ENCODE measurements at regions not wholly inside any gene's neighbourhood (a gene's known extent, or its start where the extent isn't known, plus 50 kb on each side); places are given as distances from the start of the nearest gene placed in this dataset.

- no peak for TF ChIP-seq POLR2A (IDR thresholded peaks at IDR 0.05)
- TF ChIP-seq CTCF (IDR thresholded peaks at IDR 0.05): no peak
These were observed 241.7 kb upstream of the GAS1 start for GRCh38 chr9:87189006-87189405.

Measured in vagina (tissue), 2 donors.